H9 (cell line): ENCODE measurements at regions not wholly inside any gene's neighbourhood (a gene's known extent, or its start where the extent isn't known, plus 50 kb on each side); places are given as distances from the start of the nearest gene placed in this dataset.

Experiments used
- DNase-seq: peaks from one replicate; pipeline ENCODE4 v3.0.0-alpha.2; 2017
- H2AFZ ChIP-seq: one replicate; pipeline ENCODE4 v1.6.1; 2013; ENCODE audit warnings: mild to moderate bottlenecking, low read length, control low read depth, moderate library complexity
- H2AK5ac ChIP-seq: 2 replicates; pipeline ENCODE4 v1.6.1; 2013; ENCODE audit warnings: low read length, control low read depth, mixed read lengths; ENCODE audit not compliant: insufficient read length
- H2BK120ac ChIP-seq: one replicate; pipeline ENCODE4 v1.6.1; 2013; ENCODE audit warnings: low read depth, mild to moderate bottlenecking, low read length, control low read depth, inconsistent platforms; ENCODE audit not compliant: poor library complexity, severe bottlenecking
- H2BK12ac ChIP-seq: 2 replicates; pipeline ENCODE4 v1.6.1; 2013; ENCODE audit warnings: low read length, control low read depth, mixed read lengths, low read depth; ENCODE audit not compliant: insufficient read length
- H2BK15ac ChIP-seq: 2 replicates; pipeline ENCODE4 v1.6.1; 2013; ENCODE audit warnings: low read depth, low read length, control low read depth
- H2BK20ac ChIP-seq: one replicate; pipeline ENCODE4 v1.6.1; 2013; ENCODE audit warnings: low read depth, mild to moderate bottlenecking, low read length, control low read depth, inconsistent platforms; ENCODE audit not compliant: poor library complexity, severe bottlenecking
- H2BK5ac ChIP-seq: 2 replicates; pipeline ENCODE4 v1.6.1; 2013; ENCODE audit warnings: low read length, control low read depth, mixed read lengths; ENCODE audit not compliant: insufficient read length
- H3K14ac ChIP-seq: 2 replicates; pipeline ENCODE4 v1.6.1; 2013; ENCODE audit warnings: low read length, control low read depth; ENCODE audit not compliant: insufficient read depth
- H3K18ac ChIP-seq: 2 replicates; pipeline ENCODE4 v1.6.1; 2013; ENCODE audit warnings: low read depth, mild to moderate bottlenecking, mixed read lengths, low read length, control low read depth; ENCODE audit not compliant: insufficient read length
- H3K23ac ChIP-seq: 2 replicates; pipeline ENCODE4 v1.6.1; 2013; ENCODE audit warnings: low read length, control low read depth, mixed read lengths, low read depth; ENCODE audit not compliant: insufficient read length
- H3K23me2 ChIP-seq: 2 replicates; pipeline ENCODE4 v1.6.1; 2013; ENCODE audit warnings: low read depth, mild to moderate bottlenecking, mixed read lengths, low read length, control low read depth; ENCODE audit not compliant: insufficient read length, poor library complexity, severe bottlenecking
- H3K27ac ChIP-seq: 2 replicates; pipeline ENCODE4 v1.5.1; 2013; ENCODE audit warnings: low read length, control low read depth, mixed read lengths, low read depth; ENCODE audit not compliant: insufficient read length
- H3K27me3 ChIP-seq: 2 replicates; pipeline ENCODE4 v1.6.1; 2013; ENCODE audit warnings: low read length, control low read depth, inconsistent platforms; ENCODE audit not compliant: insufficient read depth
- H3K4ac ChIP-seq: 2 replicates; pipeline ENCODE4 v1.6.1; 2013; ENCODE audit warnings: low read depth, mild to moderate bottlenecking, control low read depth, inconsistent platforms, low read length, moderate library complexity
- H3K4me1 ChIP-seq: 2 replicates; pipeline ENCODE4 v1.6.1; 2013; ENCODE audit warnings: low read length, control low read depth, inconsistent platforms; ENCODE audit not compliant: insufficient read depth
- H3K4me2 ChIP-seq: 2 replicates; pipeline ENCODE4 v1.6.1; 2013; ENCODE audit warnings: low read length, control low read depth, mixed read lengths; ENCODE audit not compliant: insufficient read length, insufficient read depth
- H3K56ac ChIP-seq: 2 replicates; pipeline ENCODE4 v1.6.1; 2013; ENCODE audit warnings: low read depth, mild to moderate bottlenecking, mixed read lengths, low read length, control low read depth; ENCODE audit not compliant: insufficient read length
- H3K79me1 ChIP-seq: 2 replicates; pipeline ENCODE4 v1.6.1; 2013; ENCODE audit warnings: low read depth, mild to moderate bottlenecking, moderate library complexity, low read length, control low read depth, inconsistent platforms; ENCODE audit not compliant: insufficient read depth, poor library complexity, severe bottlenecking
- H3K79me2 ChIP-seq: 2 replicates; pipeline ENCODE4 v1.6.1; 2013; ENCODE audit warnings: low read length, control low read depth, inconsistent platforms; ENCODE audit not compliant: insufficient read depth
- H3K9ac ChIP-seq: 2 replicates; pipeline ENCODE4 v1.6.1; 2013; ENCODE audit warnings: low read length, control low read depth, mixed read lengths; ENCODE audit not compliant: insufficient read length; ENCODE audit errors: extremely low read depth
- H3K9me3 ChIP-seq: one replicate; pipeline ENCODE4 v1.6.1; 2013; ENCODE audit warnings: low read depth, low read length, inconsistent platforms; ENCODE audit not compliant: control insufficient read depth
- H3T11ph ChIP-seq: one replicate; pipeline ENCODE4 v1.6.1; 2013; ENCODE audit warnings: mild to moderate bottlenecking, low read length, control low read depth, inconsistent platforms
- H4K20me1 ChIP-seq: one replicate; pipeline ENCODE4 v1.6.1; 2013; ENCODE audit not compliant: control insufficient read depth, insufficient read length, insufficient read depth
- H4K5ac ChIP-seq: 2 replicates; pipeline ENCODE4 v1.6.1; 2013; ENCODE audit warnings: low read depth, mild to moderate bottlenecking, mixed read lengths, low read length, control low read depth; ENCODE audit not compliant: insufficient read length
- H4K8ac ChIP-seq: replicated peaks from 2 replicates; pipeline ENCODE4 v1.6.1; 2013; ENCODE audit warnings: low read length, control low read depth, mixed read lengths, low read depth; ENCODE audit not compliant: insufficient read length
- H4K91ac ChIP-seq: 2 replicates; pipeline ENCODE4 v1.6.1; 2013; ENCODE audit warnings: low read depth, mild to moderate bottlenecking, moderate library complexity, mixed read lengths, low read length, control low read depth; ENCODE audit not compliant: insufficient read length
- H3K27ac Mint-ChIP-seq, 3 experiments: 2 replicates in 2 of 3; 3 replicates in 1 of 3; pipeline ENCODE4 v1.8.0; 2020 to 2021; ENCODE audit warnings: mixed read lengths in 3 of 3, mild to moderate bottlenecking in 1 of 3, moderate library complexity in 1 of 3
- H3K27me3 Mint-ChIP-seq: 2 replicates; pipeline ENCODE4 v1.8.0; 2021; ENCODE audit warnings: low read depth, mild to moderate bottlenecking, moderate library complexity, mixed read lengths
- H3K36me3 Mint-ChIP-seq, 3 experiments: 2 replicates in 2 of 3; 3 replicates in 1 of 3; pipeline ENCODE4 v1.8.0; 2020 to 2021; ENCODE audit warnings: low read depth in 3 of 3, mixed read lengths in 3 of 3; ENCODE audit not compliant: insufficient read depth in 1 of 3
- H3K4me1 Mint-ChIP-seq, 2 experiments: 2 replicates each; pipeline ENCODE4 v1.8.0; 2020; ENCODE audit warnings: mixed read lengths in 2 of 2
- H3K4me3 Mint-ChIP-seq, 2 experiments: 2 replicates in 1 of 2; 3 replicates in 1 of 2; pipeline ENCODE4 v1.8.0; 2020 to 2021; ENCODE audit warnings: mild to moderate bottlenecking in 2 of 2, mixed read lengths in 2 of 2, moderate library complexity in 1 of 2
- H3K9me3 Mint-ChIP-seq, 2 experiments: 2 replicates in 1 of 2; 3 replicates in 1 of 2; pipeline ENCODE4 v1.8.0; 2020; ENCODE audit warnings: mild to moderate bottlenecking in 2 of 2, mixed read lengths in 2 of 2, moderate library complexity in 1 of 2
- CTCF ChIP-seq: fragments of 200-600 bp; sonication (generic); conservative IDR thresholded peaks from 3 replicates; pipeline ENCODE4 v1.8.0; 2021; ENCODE audit warnings: antibody characterized with exemption, mild to moderate bottlenecking

- no peak overlapping the region for H2BK20ac ChIP-seq
- DNase-seq, result no peak
- no peak overlapping the region for H2AFZ ChIP-seq
- H3K4me3 Mint-ChIP-seq, result no peak overlapping the region
- no peak overlapping the region for H3K4me2 ChIP-seq
- H3K36me3 Mint-ChIP-seq, result no peaks in the 10 kb centered on the region
- H3K9ac ChIP-seq, result no peak overlapping the region
- H3K23ac ChIP-seq, result no peak overlapping the region
- no peak overlapping the region for H4K91ac ChIP-seq
- no peak overlapping the region for H3K56ac ChIP-seq
- H3K9me3 ChIP-seq, result no peaks in the 10 kb centered on the region
- H4K5ac ChIP-seq, result no peak overlapping the region
- H3K23me2 ChIP-seq, result no peaks in the 10 kb centered on the region
- H3K79me1 ChIP-seq, result no peaks in the 10 kb centered on the region
- no peak overlapping the region for H4K8ac ChIP-seq
- H3K27ac Mint-ChIP-seq, result no peak overlapping the region
- TF ChIP-seq CTCF, result no peak
- H3K27me3 ChIP-seq, result no peaks in the 10 kb centered on the region
- H4K20me1 ChIP-seq, result no peaks in the 10 kb centered on the region
- H3K9me3 Mint-ChIP-seq, result no peaks in the 10 kb centered on the region; a peak in 1 of 5 replicates
- H3K4me1 Mint-ChIP-seq, result peaks cover 10% of the 10 kb centered on the region in 2 experiments
- no peak overlapping the region for H3K27ac ChIP-seq
- no peak overlapping the region for H2AK5ac ChIP-seq
- H2BK120ac ChIP-seq, result no peak overlapping the region
- no peak overlapping the region for H2BK12ac ChIP-seq
- no peaks in the 10 kb centered on the region for H3K79me2 ChIP-seq
- H3K4me1 ChIP-seq, result no peaks in the 10 kb centered on the region; the same call in 1 of the 2 replicates
- no peak overlapping the region for H3K14ac ChIP-seq
- no peaks in the 10 kb centered on the region for H3K27me3 Mint-ChIP-seq
- no peak overlapping the region for H3K4ac ChIP-seq
- H2BK5ac ChIP-seq, result no peak overlapping the region
- H3T11ph ChIP-seq, result no peak overlapping the region
- H2BK15ac ChIP-seq, result no peak overlapping the region
- no peak overlapping the region for H3K18ac ChIP-seq
Measured at GRCh38 chr3:106294121-106294520, 425.3 kb upstream of the CBLB start.
